HG03095 (cell line): ENCODE measurements at regions not wholly inside any gene's neighbourhood (a gene's known extent, or its start where the extent isn't known, plus 50 kb on each side); places are given as distances from the start of the nearest gene placed in this dataset.
"Not testable (repeated sequence)": the region's sequence is repeated elsewhere in the genome, so short reads cannot be mapped to it uniquely, and the experiment has no call there.

ENCODE experiments used
- ATAC-seq: cut with Tn5 transposase; IDR thresholded peaks from one replicate; pipeline ENCODE4 v1.9.1; 2021; ENCODE audit warnings: moderate library complexity; ENCODE audit not compliant: unreplicated experiment

- no peak for ATAC-seq
Observed at GRCh38 chr3:153369561-153370374, 207.7 kb downstream of the RAP2B start.

GRCh38 chr3:153370680-153371079 is 208.7 kb downstream of the RAP2B start:
- ATAC-seq = no peak

- ATAC-seq = no peak
Observed at GRCh38 chr3:153372326-153372725, 210.3 kb downstream of the RAP2B start.

- ATAC-seq = peak; percentile 60
Observed at GRCh38 chr3:153373606-153374005, 211.6 kb downstream of the RAP2B start.

GRCh38 chr3:153378366-153378765 is 216.3 kb downstream of the RAP2B start:
- ATAC-seq = not testable (repeated sequence)

GRCh38 chr3:153379516-153379915 is 217.5 kb downstream of the RAP2B start:
- no peak for ATAC-seq

- no peak for ATAC-seq
Observed at GRCh38 chr3:153385343-153385742, 223.3 kb downstream of the RAP2B start.

- ATAC-seq = no peak
Observed at GRCh38 chr3:153392363-153392762, 230.3 kb downstream of the RAP2B start.

GRCh38 chr3:153394017-153394416 is 232.0 kb downstream of the RAP2B start:
- ATAC-seq = no peak

- no peak for ATAC-seq
Observed at GRCh38 chr3:153396581-153396980, 234.6 kb downstream of the RAP2B start.

GRCh38 chr3:153397794-153398193 is 235.8 kb downstream of the RAP2B start:
- no peak for ATAC-seq

GRCh38 chr3:153399636-153400035 is 237.6 kb downstream of the RAP2B start:
- peak; percentile 86 for ATAC-seq

GRCh38 chr3:153400641-153401040 is 238.6 kb downstream of the RAP2B start:
- ATAC-seq = no peak

- no peak for ATAC-seq
Observed at GRCh38 chr3:153404157-153404556, 242.1 kb downstream of the RAP2B start.

- not testable (repeated sequence) for ATAC-seq
Observed at GRCh38 chr3:153405320-153405719, 243.3 kb downstream of the RAP2B start.

- ATAC-seq = no peak
Observed at GRCh38 chr3:153410517-153410916, 248.5 kb downstream of the RAP2B start.

GRCh38 chr3:153414982-153415381 is 253.0 kb downstream of the RAP2B start:
- no peak for ATAC-seq

- no peak for ATAC-seq
Observed at GRCh38 chr3:153422314-153422713, 260.3 kb downstream of the RAP2B start.

GRCh38 chr3:153423820-153424219 is 261.8 kb downstream of the RAP2B start:
- not testable (repeated sequence) for ATAC-seq

- no peak for ATAC-seq
Observed at GRCh38 chr3:153426344-153426743, 264.3 kb downstream of the RAP2B start.

- ATAC-seq = no peak
Observed at GRCh38 chr3:153426803-153427202, 264.8 kb downstream of the RAP2B start.

- no peak for ATAC-seq
Observed at GRCh38 chr3:153429821-153430220, 267.8 kb downstream of the RAP2B start.

GRCh38 chr3:153431076-153431475 is 269.1 kb downstream of the RAP2B start:
- no peak for ATAC-seq
